ENCODE measurements at regions not wholly inside any gene's neighbourhood (a gene's known extent, or its start where the extent isn't known, plus 50 kb on each side); places are given as distances from the start of the nearest gene placed in this dataset.

- peaks cover 2% of the 10 kb centered on the region for H3K4me1 Mint-ChIP-seq (ENCODE audit: low read depth)
- no peaks in the 10 kb centered on the region for H3K9me3 Mint-ChIP-seq
- intact Hi-C loops (cut with micrococcal nuclease) = no loop called here
- H3K36me3 Mint-ChIP-seq (ENCODE audit: low read depth) = no peaks in the 10 kb centered on the region
- H3K27ac Mint-ChIP-seq = no peak overlapping the region
- H3K4me3 Mint-ChIP-seq (ENCODE audit: low read depth) = no peak overlapping the region
- no peak for DNase-seq (ENCODE audit: low spot score)
- H3K27me3 Mint-ChIP-seq (ENCODE audit: low read depth) = no peaks in the 10 kb centered on the region
These were observed 122.2 kb upstream of the ZNF608 start for GRCh38 chr5:124868676-124869075.

- no peak for DNase-seq (ENCODE audit: low spot score)
- H3K36me3 Mint-ChIP-seq (ENCODE audit: low read depth) = no peaks in the 10 kb centered on the region
- H3K27ac Mint-ChIP-seq = no peak overlapping the region
- H3K27me3 Mint-ChIP-seq (ENCODE audit: low read depth) = no peaks in the 10 kb centered on the region
- intact Hi-C loops (cut with micrococcal nuclease) = no loop called here
- H3K4me3 Mint-ChIP-seq (ENCODE audit: low read depth) = no peak overlapping the region
- H3K9me3 Mint-ChIP-seq = no peaks in the 10 kb centered on the region
- H3K4me1 Mint-ChIP-seq (ENCODE audit: low read depth) = peaks cover 2% of the 10 kb centered on the region
These were observed 123.1 kb upstream of the ZNF608 start for GRCh38 chr5:124869426-124870033.

GRCh38 chr5:124870070-124870469 is 123.6 kb upstream of the ZNF608 start:
- H3K27me3 Mint-ChIP-seq (ENCODE audit: low read depth) = no peaks in the 10 kb centered on the region
- no peak overlapping the region for H3K27ac Mint-ChIP-seq
- no peaks in the 10 kb centered on the region for H3K36me3 Mint-ChIP-seq (ENCODE audit: low read depth)
- H3K4me3 Mint-ChIP-seq (ENCODE audit: low read depth) = no peak overlapping the region
- H3K4me1 Mint-ChIP-seq (ENCODE audit: low read depth) = peaks cover 2% of the 10 kb centered on the region
- DNase-seq (ENCODE audit: low spot score) = no peak
- H3K9me3 Mint-ChIP-seq = no peaks in the 10 kb centered on the region
- intact Hi-C loops (cut with micrococcal nuclease) = no loop called here

- no peak for DNase-seq (ENCODE audit: low spot score)
- intact Hi-C loops (cut with micrococcal nuclease) = no loop called here
- no peaks in the 10 kb centered on the region for H3K9me3 Mint-ChIP-seq
- no peak overlapping the region for H3K4me3 Mint-ChIP-seq (ENCODE audit: low read depth)
- H3K27me3 Mint-ChIP-seq (ENCODE audit: low read depth) = no peaks in the 10 kb centered on the region
- peaks cover 2% of the 10 kb centered on the region for H3K4me1 Mint-ChIP-seq (ENCODE audit: low read depth)
- no peaks in the 10 kb centered on the region for H3K36me3 Mint-ChIP-seq (ENCODE audit: low read depth)
- no peak overlapping the region for H3K27ac Mint-ChIP-seq
These were observed 124.9 kb upstream of the ZNF608 start for GRCh38 chr5:124871303-124871702.

GRCh38 chr5:124872086-124872485 is 125.6 kb upstream of the ZNF608 start:
- Mint-ChIP-seq H3K9me3 (no peaks in the 10 kb centered on the region), H3K36me3 (ENCODE audit: low read depth) (no peaks in the 10 kb centered on the region), H3K4me1 (ENCODE audit: low read depth) (no peaks in the 10 kb centered on the region), H3K27me3 (ENCODE audit: low read depth) (no peaks in the 10 kb centered on the region), H3K4me3 (ENCODE audit: low read depth) (no peak overlapping the region), H3K27ac (no peak overlapping the region)
- DNase-seq (ENCODE audit: low spot score) = no peak
- intact Hi-C loops (cut with micrococcal nuclease) = no loop called here

GRCh38 chr5:124872615-124873014 is 126.2 kb upstream of the ZNF608 start:
- Mint-ChIP-seq H3K27ac (no peak overlapping the region), H3K36me3 (ENCODE audit: low read depth) (no peaks in the 10 kb centered on the region), H3K4me3 (ENCODE audit: low read depth) (no peak overlapping the region), H3K9me3 (no peaks in the 10 kb centered on the region), H3K4me1 (ENCODE audit: low read depth) (no peaks in the 10 kb centered on the region), H3K27me3 (ENCODE audit: low read depth) (no peaks in the 10 kb centered on the region)
- DNase-seq (ENCODE audit: low spot score) = no peak
- intact Hi-C loops (cut with micrococcal nuclease) = no loop called here

- intact Hi-C loops (cut with micrococcal nuclease) = no loop called here
- H3K27me3 Mint-ChIP-seq (ENCODE audit: low read depth) = no peaks in the 10 kb centered on the region
- no peaks in the 10 kb centered on the region for H3K4me1 Mint-ChIP-seq (ENCODE audit: low read depth)
- no peaks in the 10 kb centered on the region for H3K9me3 Mint-ChIP-seq
- H3K27ac Mint-ChIP-seq = no peak overlapping the region
- no peak overlapping the region for H3K4me3 Mint-ChIP-seq (ENCODE audit: low read depth)
- no peak for DNase-seq (ENCODE audit: low spot score)
- no peaks in the 10 kb centered on the region for H3K36me3 Mint-ChIP-seq (ENCODE audit: low read depth)
These were observed 126.7 kb upstream of the ZNF608 start for GRCh38 chr5:124873188-124873587.

GRCh38 chr5:124873713-124874112 is 127.3 kb upstream of the ZNF608 start:
- Mint-ChIP-seq H3K27me3 (ENCODE audit: low read depth) (no peaks in the 10 kb centered on the region), H3K9me3 (no peaks in the 10 kb centered on the region), H3K36me3 (ENCODE audit: low read depth) (no peaks in the 10 kb centered on the region), H3K27ac (no peak overlapping the region), H3K4me1 (ENCODE audit: low read depth) (no peaks in the 10 kb centered on the region), H3K4me3 (ENCODE audit: low read depth) (no peak overlapping the region)
- intact Hi-C loops (cut with micrococcal nuclease) = no loop called here
- DNase-seq (ENCODE audit: low spot score) = no peak

GRCh38 chr5:124876566-124876965 is 130.1 kb upstream of the ZNF608 start:
- intact Hi-C loops (cut with micrococcal nuclease) = no loop called here
- Mint-ChIP-seq H3K27ac (no peak overlapping the region), H3K4me3 (ENCODE audit: low read depth) (no peak overlapping the region), H3K4me1 (ENCODE audit: low read depth) (no peaks in the 10 kb centered on the region), H3K9me3 (no peaks in the 10 kb centered on the region), H3K36me3 (ENCODE audit: low read depth) (no peaks in the 10 kb centered on the region), H3K27me3 (ENCODE audit: low read depth) (no peaks in the 10 kb centered on the region)
- DNase-seq (ENCODE audit: low spot score) = no peak

GRCh38 chr5:124876983-124877382 is 130.5 kb upstream of the ZNF608 start:
- no peaks in the 10 kb centered on the region for H3K27me3 Mint-ChIP-seq (ENCODE audit: low read depth)
- no peak overlapping the region for H3K4me3 Mint-ChIP-seq (ENCODE audit: low read depth)
- intact Hi-C loops (cut with micrococcal nuclease) = no loop called here
- no peak overlapping the region for H3K27ac Mint-ChIP-seq
- DNase-seq (ENCODE audit: low spot score) = no peak
- no peaks in the 10 kb centered on the region for H3K36me3 Mint-ChIP-seq (ENCODE audit: low read depth)
- H3K9me3 Mint-ChIP-seq = no peaks in the 10 kb centered on the region
- H3K4me1 Mint-ChIP-seq (ENCODE audit: low read depth) = no peaks in the 10 kb centered on the region

GRCh38 chr5:124877501-124878146 is 131.2 kb upstream of the ZNF608 start:
- intact Hi-C loops (cut with micrococcal nuclease) = no loop called here
- Mint-ChIP-seq H3K27ac (no peak overlapping the region), H3K27me3 (ENCODE audit: low read depth) (no peaks in the 10 kb centered on the region), H3K36me3 (ENCODE audit: low read depth) (no peaks in the 10 kb centered on the region), H3K4me1 (ENCODE audit: low read depth) (no peaks in the 10 kb centered on the region), H3K4me3 (ENCODE audit: low read depth) (no peak overlapping the region), H3K9me3 (no peaks in the 10 kb centered on the region)
- no peak for DNase-seq (ENCODE audit: low spot score)

- Mint-ChIP-seq H3K36me3 (ENCODE audit: low read depth) (no peaks in the 10 kb centered on the region), H3K9me3 (no peaks in the 10 kb centered on the region), H3K27ac (no peak overlapping the region), H3K4me1 (ENCODE audit: low read depth) (no peaks in the 10 kb centered on the region), H3K4me3 (ENCODE audit: low read depth) (no peak overlapping the region), H3K27me3 (ENCODE audit: low read depth) (no peaks in the 10 kb centered on the region)
- no peak for DNase-seq (ENCODE audit: low spot score)
- intact Hi-C loops (cut with micrococcal nuclease) = no loop called here
These were observed 132.3 kb upstream of the ZNF608 start for GRCh38 chr5:124878583-124879342.

- H3K4me3 Mint-ChIP-seq (ENCODE audit: low read depth) = no peak overlapping the region
- no peaks in the 10 kb centered on the region for H3K36me3 Mint-ChIP-seq (ENCODE audit: low read depth)
- no peak for DNase-seq (ENCODE audit: low spot score)
- no peaks in the 10 kb centered on the region for H3K9me3 Mint-ChIP-seq
- intact Hi-C loops (cut with micrococcal nuclease) = no loop called here
- H3K27ac Mint-ChIP-seq = no peak overlapping the region
- no peaks in the 10 kb centered on the region for H3K27me3 Mint-ChIP-seq (ENCODE audit: low read depth)
- H3K4me1 Mint-ChIP-seq (ENCODE audit: low read depth) = no peaks in the 10 kb centered on the region
These were observed 134.7 kb upstream of the ZNF608 start for GRCh38 chr5:124880903-124881697.

Data from activated T-helper 2 cell treated with anti-CD3 and anti-CD28 coated beads, Interferon-gamma antibody, Interleukin-2, Interleukin-4, amounts not matched to agents 10 μg/mL and 5 μg/mL and 100 μg/mL, durations not matched to agents 14 hours and 24 hours and 36 hours (primary cell).